Epithelial cell of proximal tubule (primary cell): ENCODE measurements at regions not wholly inside any gene's neighbourhood (a gene's known extent, or its start where the extent isn't known, plus 50 kb on each side); places are given as distances from the start of the nearest gene placed in this dataset.

Source experiments
- DNase-seq: peaks from one replicate; pipeline ENCODE4 v3.0.0-alpha.2; 2011; ENCODE audit warnings: low read depth
- H3K4me3 ChIP-seq: 2 replicates; pipeline ENCODE4 v1.5.1; 2011; ENCODE audit warnings: low read depth, mild to moderate bottlenecking, low read length
- TF ChIP-seq, protein P1 (sequence below): conservative IDR thresholded peaks from 2 replicates; pipeline ENCODE4 v1.5.1; 2012; ENCODE audit warnings: low read depth, mild to moderate bottlenecking, low read length

GRCh38 chr3:6264906-6265305 lies 596.0 kb upstream of the GRM7 start:
- no peak for DNase-seq
- no peak overlapping the region for H3K4me3 ChIP-seq
- TF ChIP-seq, protein P1, sequence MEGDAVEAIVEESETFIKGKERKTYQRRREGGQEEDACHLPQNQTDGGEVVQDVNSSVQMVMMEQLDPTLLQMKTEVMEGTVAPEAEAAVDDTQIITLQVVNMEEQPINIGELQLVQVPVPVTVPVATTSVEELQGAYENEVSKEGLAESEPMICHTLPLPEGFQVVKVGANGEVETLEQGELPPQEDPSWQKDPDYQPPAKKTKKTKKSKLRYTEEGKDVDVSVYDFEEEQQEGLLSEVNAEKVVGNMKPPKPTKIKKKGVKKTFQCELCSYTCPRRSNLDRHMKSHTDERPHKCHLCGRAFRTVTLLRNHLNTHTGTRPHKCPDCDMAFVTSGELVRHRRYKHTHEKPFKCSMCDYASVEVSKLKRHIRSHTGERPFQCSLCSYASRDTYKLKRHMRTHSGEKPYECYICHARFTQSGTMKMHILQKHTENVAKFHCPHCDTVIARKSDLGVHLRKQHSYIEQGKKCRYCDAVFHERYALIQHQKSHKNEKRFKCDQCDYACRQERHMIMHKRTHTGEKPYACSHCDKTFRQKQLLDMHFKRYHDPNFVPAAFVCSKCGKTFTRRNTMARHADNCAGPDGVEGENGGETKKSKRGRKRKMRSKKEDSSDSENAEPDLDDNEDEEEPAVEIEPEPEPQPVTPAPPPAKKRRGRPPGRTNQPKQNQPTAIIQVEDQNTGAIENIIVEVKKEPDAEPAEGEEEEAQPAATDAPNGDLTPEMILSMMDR = no peak

DNA sequence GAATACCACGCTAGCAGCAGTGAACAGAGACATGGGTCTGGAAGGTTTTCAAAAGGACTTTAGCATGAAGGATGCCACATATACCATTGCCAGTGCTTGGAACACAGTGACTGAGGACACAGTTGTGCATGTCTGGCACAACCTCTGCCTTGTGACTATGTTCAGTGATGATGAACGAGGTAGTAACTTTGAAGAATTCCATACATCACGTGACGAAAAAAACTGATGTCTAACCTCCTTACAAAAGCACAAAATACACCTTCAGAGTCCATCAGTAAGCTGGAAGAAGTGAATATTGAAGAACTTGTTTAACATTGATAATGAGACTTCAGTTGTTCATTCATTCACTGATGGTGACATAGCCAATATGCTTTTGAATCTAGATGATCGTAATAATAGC lies 594.8 kb upstream of the GRM7 start:
- no peak overlapping the region for H3K4me3 ChIP-seq
- DNase-seq = no peak
- TF ChIP-seq, protein P1 = no peak

GRCh38 chr3:6273878-6274277 lies 587.0 kb upstream of the GRM7 start:
- DNase-seq = no peak
- H3K4me3 ChIP-seq = no peak overlapping the region
- TF ChIP-seq, protein P1 = no peak

- TF ChIP-seq, protein P1 = no peak
- H3K4me3 ChIP-seq = no peak overlapping the region
- DNase-seq = no peak
Observed at GRCh38 chr3:6281662-6282061, 579.3 kb upstream of the GRM7 start.

DNA sequence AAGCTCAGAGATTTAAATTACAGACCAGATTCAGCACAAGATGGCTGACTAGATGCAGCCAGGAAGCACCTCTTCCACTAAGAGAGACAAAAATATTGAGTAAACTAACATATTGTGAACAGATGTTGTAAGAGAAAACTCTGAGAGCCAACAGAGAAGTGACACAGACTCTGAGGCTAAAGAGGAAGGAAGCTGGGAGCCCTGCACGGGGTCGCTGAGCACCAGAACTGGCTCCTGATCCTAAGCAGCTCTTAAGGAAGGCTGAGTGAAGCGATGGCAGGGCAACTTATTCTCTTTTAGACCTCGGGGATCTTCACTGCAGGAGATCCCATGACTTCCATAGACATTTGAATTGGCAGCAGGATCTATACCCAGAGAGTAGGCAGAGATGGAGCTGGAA lies 578.0 kb upstream of the GRM7 start:
- DNase-seq = no peak
- H3K4me3 ChIP-seq = no peak overlapping the region
- TF ChIP-seq, protein P1 = no peak

DNA sequence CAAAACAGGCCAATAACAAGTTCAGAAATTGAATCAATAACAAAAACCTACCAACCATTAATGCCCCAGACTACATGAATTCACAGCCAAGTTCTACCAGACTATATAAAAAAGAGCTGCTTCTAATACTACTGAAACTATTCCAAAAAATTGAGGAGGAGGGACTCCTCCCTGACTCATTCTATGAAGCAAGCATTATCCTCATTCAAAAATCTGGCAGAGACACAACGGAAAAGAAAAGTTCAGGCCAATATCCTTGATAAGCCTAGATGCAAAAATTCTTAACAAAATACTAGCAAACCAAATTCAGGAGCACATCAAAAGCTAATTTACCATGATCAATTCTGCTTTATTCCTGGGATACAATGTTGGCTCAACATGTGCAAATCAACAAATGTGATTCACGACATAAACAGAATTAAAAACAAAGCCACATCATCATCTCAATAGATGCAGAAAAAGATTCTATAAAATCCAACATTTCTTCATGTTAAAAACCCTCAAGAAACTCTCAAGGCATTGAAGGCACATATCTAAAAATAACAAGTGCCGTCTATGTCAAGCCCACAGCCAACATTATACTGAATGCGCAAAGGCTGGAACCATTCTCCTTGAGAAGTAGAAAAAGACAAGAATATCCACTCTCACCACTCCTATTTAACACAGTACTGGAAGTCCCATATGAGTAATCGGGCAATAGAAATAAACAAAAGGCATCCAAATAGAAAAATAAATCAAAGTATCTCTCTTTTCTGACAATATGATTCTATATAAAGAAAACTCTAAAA lies 573.6 kb upstream of the GRM7 start:
- DNase-seq = no peak
- TF ChIP-seq, protein P1 = no peak
- H3K4me3 ChIP-seq = no peak overlapping the region

- DNase-seq = no peak
- H3K4me3 ChIP-seq = no peak overlapping the region
- TF ChIP-seq, protein P1 = no peak
Observed at GRCh38 chr3:6301626-6302025, 559.3 kb upstream of the GRM7 start.
